D341Med (cell line): ENCODE measurements at regions not wholly inside any gene's neighbourhood (a gene's known extent, or its start where the extent isn't known, plus 50 kb on each side); places are given as distances from the start of the nearest gene placed in this dataset.
A peak's percentile ranks its signal among the peaks of the same experiment; 100 is the strongest.
"Not testable (repeated sequence)": the region's sequence is repeated elsewhere in the genome, so short reads cannot be mapped to it uniquely, and the experiment has no call there.

Source experiments
- DNase-seq: peaks from one replicate; pipeline ENCODE4 v3.0.0; 2012; ENCODE audit warnings: low spot score

GRCh38 chr20:6311841-6312655 is 189.2 kb upstream of the FERMT1 start:
- no peak for DNase-seq

DNA sequence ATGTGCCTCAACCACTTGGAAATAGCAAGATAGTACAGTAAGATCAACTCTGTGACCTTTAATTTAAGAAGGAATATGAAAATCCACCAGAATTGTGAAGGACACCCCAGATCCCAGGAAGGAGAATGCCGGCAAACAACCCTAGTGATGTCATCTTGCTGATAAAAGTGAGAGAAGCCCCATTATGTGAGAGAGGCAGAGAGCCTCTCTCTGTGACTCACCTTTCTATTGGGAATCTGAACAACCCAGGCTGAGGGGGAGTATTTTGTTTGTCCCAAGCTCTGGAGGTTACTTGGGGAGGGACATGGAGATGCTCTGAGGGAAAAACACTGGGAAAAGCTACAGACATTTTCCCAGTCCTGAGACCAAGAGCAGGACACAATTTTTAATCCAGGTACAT is 188.3 kb upstream of the FERMT1 start:
- DNase-seq = no peak

DNA sequence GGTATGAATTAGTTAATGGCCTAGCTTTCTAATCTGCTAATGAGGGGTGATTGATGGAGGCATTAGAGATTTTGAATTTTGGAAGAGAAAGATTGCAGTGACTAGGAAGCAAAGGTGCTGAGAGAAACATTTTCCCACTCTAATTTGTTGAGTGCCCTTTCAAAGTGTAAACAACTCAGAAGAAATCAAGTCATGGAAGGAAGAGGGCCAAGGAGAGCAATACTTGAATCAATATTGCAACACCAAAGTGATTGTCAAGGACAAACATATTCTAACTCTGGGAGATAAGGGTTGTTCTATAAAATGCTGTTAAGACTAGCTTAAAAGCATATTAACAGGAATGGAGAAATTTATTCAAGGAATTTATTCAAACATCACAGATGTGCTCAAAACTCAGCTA is 182.7 kb upstream of the FERMT1 start:
- DNase-seq = no peak

DNA sequence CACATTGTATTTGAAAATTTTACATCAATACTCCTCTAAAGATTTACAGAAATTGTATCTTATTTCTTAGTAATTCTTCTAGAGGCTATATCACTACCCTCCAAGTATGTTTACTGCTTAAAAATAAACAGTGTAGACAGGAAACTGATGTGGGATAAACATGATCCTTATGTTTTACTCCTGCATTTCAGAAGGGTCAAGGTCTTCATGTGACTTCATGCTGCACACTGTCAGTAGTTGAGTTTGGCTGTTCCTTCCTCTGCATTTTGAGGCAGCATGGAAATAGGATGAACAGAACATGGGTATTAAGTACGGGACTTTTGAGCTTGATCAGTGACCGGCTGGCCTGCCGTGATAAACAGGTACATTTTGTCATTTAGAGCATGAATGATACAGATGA is 179.2 kb upstream of the FERMT1 start:
- no peak for DNase-seq

DNA sequence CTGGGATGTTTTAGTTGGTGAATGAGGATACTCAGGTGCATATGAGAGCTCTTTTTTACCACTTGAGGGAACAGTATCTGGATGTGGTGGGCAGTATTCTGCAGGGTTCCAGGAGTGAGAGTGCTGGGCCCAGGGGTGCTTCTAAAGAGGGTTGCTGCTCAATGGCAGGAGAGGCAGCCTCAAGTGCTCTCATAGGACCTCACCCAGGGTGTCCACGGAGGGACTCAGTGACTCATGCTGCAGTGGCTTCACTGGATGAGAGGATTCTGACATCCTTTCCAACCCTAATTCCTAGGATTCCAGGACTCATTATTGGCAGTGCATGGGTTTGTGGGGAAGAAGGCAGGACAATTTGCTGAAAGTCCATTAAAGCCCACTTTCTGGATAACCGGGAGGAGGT is 176.6 kb upstream of the FERMT1 start:
- DNase-seq = no peak

DNA sequence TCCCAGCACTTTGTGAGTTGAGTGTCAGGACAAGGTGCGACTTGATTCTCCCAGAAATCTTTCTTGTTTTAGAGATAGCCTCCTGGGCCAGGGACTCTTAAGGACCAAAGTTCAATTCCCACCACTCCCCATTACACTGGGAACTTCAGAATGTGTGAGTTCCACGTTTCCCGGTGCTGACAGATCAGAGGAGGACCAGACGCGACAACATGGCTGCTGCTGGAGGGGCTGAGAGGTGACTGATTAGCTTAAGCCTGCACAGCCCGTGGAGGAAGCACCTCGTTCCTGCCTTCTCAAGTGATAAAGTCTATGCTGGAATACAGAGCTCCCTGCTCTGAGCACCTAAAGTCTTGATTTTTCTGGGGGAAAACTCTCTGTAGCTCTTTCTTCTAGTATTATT is 175.2 kb upstream of the FERMT1 start:
- no peak for DNase-seq

DNA sequence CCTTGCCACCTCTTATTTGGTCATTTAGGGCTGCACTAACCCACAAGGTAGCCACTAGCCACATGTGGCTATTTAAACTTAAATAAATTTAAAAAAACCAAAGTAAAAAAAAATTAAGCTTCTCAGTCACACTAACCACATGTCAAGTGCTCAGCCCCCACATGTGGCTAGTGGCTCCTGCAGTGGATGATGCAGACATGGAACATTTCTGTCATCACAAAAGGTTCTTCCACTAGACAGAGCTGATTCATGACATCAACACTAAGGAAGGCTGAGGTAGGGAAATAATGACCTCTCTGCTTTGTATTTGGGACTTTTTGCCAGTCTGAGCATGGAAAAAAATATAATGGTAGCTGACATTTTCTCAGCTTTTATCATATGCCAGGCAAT is 173.0 kb upstream of the FERMT1 start:
- DNase-seq = no peak

DNA sequence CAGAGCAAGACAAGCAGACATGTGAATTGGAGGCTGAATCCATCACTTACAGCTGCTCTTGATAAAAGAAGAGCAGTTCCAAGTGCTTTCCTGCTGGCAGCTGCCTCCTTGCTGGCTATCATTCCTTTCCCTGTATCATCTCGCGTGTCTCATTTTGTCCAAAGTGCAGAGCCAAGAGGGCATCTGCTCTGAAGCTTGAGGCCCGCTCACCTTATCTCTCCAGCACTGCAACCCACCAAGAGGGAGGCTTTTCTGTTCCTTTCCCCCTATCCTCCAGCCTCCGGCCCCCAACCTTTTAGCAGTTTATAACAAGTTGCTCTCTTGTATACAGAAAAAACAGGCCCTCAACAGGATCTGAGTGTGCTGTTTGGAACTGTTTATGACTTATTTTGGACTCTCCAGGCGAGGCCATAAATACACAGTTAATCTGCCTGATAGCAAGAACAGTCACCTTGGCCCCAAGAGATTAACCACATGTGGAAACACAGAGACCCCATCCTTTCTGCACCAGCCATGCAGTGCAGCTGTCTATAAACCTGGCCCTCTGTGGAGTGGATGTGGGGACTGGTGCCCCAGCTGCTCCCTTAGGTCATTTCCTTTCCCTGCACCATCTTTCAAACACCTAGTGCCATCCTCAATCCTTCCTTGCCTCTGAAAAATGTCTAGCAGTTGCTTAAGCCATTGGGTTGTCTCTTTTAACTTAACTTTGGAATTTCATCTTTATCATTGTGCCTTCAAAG is 172.5 kb upstream of the FERMT1 start:
- no peak for DNase-seq

DNA sequence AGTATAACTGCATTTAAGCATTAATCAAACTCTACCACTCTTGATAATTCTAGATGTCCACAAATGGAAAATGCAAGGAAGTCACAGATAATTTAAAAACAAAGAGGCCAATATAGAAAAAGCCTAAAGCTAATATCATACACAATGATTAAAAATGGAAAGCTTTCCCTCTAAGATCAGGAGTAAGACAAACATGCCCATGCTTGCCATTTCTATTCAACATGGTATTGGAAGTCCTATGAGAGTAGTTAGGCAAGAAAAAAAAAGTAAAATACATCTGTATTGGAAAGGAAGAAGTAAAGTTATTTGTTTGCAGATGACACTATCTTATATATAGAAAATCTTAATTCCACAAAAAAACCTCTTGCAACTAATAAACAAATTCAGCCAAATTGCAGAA is 164.6 kb upstream of the FERMT1 start:
- DNase-seq = no peak

DNA sequence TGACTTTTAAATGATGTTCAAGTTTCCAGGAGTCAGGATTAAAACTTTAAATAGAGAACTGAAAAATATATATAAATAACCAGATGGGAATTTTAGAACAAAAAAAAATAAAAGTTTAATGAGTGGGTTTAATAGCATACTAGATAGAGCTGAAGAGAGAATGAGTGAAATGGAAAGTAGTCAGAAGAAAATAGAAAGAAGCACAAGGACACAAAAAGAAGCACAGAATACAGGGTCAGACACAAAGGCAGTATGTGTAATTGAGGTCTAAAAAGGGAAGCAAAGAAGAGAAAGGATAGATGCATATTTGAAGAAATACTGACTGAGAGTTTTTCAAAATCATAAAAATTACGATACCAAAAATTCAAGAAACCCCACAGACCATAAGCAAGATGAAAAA is 159.8 kb upstream of the FERMT1 start:
- no peak for DNase-seq

DNA sequence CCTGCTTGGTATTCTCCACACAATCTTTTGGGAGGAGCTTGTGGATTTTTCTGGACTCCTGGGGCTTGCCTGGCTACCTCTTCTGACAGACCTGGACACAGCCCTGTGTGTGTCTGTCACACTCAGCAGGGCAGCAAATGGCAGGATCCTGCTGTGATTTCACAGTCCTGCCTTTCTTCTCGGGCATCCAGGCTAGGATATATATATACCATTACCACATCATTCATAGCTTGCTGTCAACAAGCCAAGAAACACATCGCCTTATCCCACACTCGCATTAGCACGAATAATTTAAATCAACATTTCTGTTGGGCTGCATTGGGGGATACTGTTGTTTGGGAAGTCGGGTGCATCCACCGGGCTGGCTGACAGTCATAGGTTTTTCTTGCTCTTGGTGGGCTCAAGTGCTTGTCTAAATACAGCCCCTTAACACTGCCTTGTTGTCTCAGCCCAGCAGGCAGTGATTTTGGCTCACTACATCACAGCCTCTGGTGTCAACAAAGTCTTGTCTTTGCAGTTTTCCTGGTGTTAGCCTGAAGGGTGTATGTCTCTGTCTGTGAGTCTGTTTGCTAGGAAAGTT is 154.9 kb upstream of the FERMT1 start:
- DNase-seq = no peak

DNA sequence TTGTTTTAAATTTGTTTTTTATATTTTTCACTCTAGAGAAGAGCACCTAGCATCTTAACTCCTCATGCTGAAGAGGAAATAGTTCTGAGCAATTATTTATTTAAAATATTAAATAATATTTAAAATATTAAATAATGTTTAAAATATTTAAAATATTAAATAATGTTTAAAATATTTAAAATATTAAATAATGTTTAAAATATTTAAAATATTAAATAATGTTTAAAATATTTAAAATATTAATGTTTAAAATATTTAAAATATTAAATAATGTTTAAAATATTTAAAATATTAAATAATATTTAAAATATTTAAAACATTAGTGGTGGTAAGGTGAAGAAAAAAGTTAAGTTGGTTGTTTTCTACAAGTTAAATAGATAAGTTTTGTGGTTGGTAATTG is 147.6 kb upstream of the FERMT1 start:
- DNase-seq = not testable (repeated sequence)

DNA sequence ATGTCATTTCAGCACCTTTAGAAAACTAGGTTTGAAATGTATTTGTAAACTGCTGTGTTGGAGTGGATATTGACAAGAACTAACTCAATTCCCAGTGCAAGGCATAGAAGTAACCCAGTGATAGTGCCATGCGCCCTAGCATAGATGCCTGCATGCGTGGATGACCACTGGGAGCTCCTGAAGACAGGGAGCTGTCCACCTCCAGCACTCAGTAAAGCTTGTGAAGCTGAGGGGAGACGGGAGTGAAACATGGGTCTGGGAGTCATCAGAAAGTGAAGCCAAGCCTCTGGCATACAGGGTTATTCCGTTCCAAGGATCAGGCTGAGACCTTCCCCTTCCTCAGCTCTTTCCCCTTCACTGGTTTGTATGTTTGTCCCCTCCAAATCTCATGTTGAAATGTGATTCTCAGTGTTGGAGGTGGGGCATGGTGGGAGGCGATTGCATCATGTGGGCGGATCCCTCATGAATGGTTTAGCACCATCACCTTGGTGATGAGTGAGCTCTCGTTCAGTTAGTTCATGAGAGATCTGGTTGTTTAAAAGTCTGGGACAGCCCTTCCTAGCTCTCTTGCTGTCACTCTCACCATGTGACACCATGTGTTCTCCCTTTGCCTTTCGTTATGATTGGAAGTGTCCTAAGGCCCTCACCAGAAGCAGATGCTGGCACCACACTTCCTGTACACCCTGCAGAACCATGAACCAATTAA is 146.5 kb upstream of the FERMT1 start:
- DNase-seq = no peak

DNA sequence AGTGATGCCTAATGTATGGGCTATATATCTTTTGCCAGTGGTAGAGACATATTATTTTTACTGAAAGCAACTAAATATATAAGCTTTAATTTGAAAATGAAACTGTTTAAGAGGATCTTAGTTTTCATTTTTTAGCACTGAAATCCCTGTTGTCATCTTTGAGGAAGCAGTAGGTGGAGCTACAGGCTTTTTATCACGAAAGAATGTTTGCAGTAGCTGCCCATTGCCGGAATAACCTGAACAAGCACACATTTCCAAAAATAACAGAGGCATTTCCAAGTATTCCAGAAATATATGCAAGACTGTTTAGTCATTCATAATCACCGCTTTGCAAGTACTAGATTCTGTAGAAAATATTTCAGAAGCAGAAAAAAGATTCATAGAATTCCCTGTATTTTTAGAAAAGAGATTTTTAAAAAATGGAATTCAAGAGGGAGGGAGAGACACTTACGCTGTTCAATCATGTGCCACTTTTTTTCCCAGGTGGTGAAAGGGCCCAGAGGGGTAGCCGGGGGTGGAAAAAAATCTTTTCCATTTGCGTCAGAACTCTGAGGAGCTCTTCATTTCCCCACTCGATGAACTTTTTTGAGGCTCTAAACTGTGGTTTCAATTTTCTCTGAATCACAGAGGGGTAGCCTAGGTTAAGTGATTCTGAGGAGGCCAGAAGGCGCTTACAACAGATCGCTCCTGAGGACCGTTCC is 142.5 kb upstream of the FERMT1 start:
- DNase-seq = peak; percentile 37

DNA sequence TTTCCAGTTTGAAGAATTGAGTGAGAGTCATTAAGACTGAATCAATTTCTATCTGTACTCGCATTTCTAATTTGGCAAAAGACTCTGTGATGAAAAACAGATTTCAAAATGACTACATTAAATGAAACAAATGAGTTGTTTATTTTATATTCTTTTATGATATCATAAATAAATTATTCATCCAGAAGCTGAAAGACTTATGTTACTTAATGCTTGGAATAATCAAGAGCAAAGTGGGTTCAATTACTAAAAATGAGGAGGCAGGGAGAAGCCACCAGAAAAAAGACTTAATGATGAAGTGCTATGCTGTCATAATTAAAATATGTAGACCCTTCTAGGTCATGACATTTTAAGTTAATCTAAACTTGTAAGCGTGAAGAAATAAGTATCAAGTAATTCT is 130.6 kb upstream of the FERMT1 start:
- DNase-seq = no peak

GRCh38 chr20:6245436-6245835 is 122.6 kb upstream of the FERMT1 start:
- DNase-seq = no peak

DNA sequence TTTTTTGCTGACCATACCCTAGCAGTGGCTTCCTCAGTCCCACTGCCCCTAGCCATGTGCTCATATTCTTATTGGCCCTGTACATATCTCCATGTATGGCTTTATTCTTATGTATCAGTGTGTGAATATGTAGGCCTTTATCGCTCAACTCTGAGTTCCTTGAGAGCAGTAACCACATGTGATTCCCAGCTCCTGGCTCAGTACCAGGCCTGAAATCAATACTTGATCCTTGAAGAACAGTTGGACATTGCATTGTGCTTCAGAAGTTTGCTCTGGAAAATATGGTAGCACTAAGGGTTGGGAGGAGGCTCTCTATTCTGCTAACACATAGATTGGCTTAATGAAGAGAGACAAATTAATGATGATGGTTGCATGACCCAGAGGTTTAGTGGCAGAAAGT is 118.8 kb upstream of the FERMT1 start:
- DNase-seq = no peak

DNA sequence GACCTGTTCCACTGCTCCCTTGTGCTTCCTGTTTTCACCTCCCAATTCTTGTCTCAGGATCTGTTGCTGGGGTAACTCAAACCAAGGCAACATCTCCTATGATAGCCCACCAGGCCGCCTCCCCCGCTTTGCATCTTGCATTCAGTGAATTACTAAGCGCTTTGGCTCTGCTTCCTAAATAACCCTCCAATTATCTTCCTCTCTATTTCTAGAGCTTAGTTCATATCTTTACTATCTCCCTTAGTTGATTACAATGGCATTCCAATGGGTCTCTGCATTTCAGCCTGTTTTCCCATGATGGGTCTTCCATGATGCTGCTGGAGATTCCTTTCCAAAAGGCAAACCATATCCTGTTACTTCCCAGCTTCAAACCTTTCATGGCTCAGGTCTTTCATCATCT is 117.2 kb upstream of the FERMT1 start:
- no peak for DNase-seq

DNA sequence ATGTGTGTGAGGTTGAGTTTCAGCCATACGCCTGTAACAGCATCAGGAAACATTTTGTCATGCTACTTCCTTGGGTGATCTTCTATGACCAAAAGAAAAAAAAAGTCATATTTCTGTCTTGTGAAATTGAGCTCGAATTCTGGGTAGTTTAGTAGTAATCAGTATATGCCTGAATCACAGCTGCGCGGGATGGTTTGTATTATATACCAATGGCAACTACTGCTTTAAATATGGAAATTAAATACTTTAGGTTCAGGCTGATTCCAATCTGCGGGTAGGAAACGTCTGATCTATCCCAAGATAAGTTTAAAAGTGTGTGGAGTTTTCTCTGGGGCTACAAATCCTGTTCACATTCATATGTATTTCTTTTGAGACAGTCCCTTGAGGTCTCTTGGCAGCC is 115.6 kb upstream of the FERMT1 start:
- DNase-seq = no peak

- DNase-seq = no peak
Observed at GRCh38 chr20:6235510-6235909, 112.7 kb upstream of the FERMT1 start.

GRCh38 chr20:6232436-6232835 is 109.6 kb upstream of the FERMT1 start:
- no peak for DNase-seq

DNA sequence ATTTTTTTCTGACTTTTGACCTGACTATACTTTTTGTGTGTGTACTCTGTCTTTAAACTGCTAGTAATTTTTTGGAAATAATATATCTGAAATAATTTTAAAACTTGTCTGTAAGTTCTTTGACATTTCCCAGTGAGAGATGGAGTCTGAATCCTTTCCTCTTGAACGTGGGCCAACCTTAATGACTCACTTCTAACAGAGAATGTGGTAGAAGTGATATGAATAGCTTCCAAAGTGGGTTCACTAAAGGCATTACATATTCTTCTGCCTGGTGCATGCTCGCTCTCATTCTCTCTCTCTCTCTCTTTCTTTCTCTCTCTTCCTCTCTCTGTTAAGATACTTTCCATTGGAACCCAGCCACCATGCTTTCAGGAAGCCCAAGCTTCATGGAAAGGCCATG is 108.7 kb upstream of the FERMT1 start:
- DNase-seq = no peak
